ENCODE measurements at regions not wholly inside any gene's neighbourhood (a gene's known extent, or its start where the extent isn't known, plus 50 kb on each side); places are given as distances from the start of the nearest gene placed in this dataset.

DNA sequence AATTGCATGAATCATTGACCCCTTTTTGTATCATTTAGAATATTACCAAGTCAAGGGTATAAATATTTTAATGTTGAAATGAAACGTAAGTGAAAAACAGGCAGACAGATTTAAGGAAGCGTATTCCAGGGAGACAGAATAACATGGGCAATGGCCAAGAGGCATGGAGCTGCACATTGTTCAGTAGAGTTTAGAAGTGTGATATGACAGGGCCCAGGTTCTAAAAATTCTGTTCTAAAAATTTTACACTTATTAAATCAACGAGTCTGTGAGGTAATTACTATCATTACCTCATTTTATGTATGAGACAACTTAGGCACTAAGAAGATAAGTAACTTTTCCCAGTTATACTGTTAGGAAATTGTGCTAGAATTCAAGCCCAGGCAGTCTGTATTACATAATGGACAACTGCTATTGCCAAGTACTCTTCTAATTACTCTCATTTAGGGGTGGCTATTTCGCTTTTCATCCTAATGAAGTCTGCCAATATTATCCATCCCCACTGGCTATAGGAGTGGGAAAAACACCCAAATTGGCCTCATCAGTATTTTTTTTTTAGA lies 103.2 kb upstream of the NAV3 start:
- DNase-seq (ENCODE audit: low read depth): no peak
- no peak overlapping the region for H3K4me3 ChIP-seq (ENCODE audit: control insufficient read depth, low read depth, low read length)
- TF ChIP-seq, protein P1, sequence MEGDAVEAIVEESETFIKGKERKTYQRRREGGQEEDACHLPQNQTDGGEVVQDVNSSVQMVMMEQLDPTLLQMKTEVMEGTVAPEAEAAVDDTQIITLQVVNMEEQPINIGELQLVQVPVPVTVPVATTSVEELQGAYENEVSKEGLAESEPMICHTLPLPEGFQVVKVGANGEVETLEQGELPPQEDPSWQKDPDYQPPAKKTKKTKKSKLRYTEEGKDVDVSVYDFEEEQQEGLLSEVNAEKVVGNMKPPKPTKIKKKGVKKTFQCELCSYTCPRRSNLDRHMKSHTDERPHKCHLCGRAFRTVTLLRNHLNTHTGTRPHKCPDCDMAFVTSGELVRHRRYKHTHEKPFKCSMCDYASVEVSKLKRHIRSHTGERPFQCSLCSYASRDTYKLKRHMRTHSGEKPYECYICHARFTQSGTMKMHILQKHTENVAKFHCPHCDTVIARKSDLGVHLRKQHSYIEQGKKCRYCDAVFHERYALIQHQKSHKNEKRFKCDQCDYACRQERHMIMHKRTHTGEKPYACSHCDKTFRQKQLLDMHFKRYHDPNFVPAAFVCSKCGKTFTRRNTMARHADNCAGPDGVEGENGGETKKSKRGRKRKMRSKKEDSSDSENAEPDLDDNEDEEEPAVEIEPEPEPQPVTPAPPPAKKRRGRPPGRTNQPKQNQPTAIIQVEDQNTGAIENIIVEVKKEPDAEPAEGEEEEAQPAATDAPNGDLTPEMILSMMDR (conservative IDR thresholded peaks at IDR 0.05; ENCODE audit: control insufficient read depth, insufficient read depth, low read depth, low read length): no peak

DNA sequence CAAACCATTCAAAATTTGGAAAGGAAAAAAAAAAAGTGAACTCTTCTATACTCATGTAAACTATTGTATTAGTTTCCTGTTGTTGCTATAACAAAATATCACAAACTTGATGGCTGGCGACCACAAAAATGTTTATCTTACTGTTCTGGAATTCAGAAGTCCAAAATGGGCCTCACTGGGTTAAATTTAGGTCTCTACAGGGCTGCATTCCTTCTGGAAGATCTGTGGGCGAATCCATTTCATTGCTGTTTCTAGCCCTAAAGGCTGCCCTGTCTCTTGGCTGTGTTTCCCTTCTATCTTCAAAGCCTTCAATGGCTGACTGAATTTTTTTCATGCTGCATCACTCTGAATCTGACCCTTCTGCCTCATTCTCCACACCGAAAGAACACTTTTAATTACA lies 105.1 kb upstream of the NAV3 start:
- TF ChIP-seq, protein P1 (conservative IDR thresholded peaks at IDR 0.05; ENCODE audit: control insufficient read depth, insufficient read depth, low read depth, low read length): no peak
- DNase-seq (ENCODE audit: low read depth): peak; percentile 32
- H3K4me3 ChIP-seq (ENCODE audit: control insufficient read depth, low read depth, low read length): no peak overlapping the region

DNA sequence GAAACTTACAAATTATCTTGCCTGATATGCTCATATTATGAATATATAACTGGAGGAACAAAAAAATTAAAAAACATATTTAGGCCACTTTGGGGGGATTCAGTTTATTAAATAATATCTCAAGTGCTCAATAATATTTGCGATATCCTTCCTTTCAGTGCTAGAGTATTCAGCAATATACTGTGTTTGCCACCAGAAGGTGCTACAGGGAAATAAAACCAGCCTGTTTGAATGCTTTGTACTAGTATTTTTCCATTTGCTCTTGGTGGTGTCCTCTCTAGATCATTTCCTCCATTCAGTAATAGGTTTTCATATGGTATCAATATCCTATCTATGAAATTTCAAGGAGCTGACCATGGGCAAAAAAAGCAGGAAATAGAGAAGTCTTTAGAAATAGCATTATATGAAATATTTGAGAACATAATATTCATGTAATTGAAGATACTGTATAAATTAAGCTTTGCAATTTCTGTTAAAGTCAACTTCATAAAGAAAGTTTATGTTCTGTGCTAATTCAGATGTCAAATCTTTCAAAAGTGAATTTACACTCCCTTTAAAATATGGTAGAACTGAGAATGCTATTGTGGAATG lies 106.2 kb upstream of the NAV3 start:
- TF ChIP-seq, protein P1 (conservative IDR thresholded peaks at IDR 0.05; ENCODE audit: control insufficient read depth, insufficient read depth, low read depth, low read length): peak; percentile 89
- no peak overlapping the region for H3K4me3 ChIP-seq (ENCODE audit: control insufficient read depth, low read depth, low read length)
- peak; percentile 69 for DNase-seq (ENCODE audit: low read depth)

DNA sequence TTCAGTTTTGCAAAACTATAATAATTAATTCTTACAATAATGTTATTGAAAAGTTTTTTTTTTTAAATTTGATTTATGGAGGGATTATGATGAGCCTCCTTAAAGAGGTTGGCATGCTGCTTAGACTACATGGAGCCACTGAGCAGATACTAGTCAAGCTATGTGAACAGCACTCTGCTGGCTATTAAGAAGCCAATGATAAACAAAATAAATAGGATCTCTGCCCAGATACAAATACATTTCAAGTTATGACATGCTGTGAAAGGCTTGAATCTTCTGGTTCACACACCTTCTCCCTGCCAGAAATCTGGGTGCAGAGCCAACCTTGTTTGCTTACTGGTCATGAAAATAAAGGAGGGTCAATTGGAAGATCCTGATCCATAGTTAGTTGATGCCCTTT lies 107.4 kb upstream of the NAV3 start:
- DNase-seq (ENCODE audit: low read depth): no peak
- TF ChIP-seq, protein P1 (conservative IDR thresholded peaks at IDR 0.05; ENCODE audit: control insufficient read depth, insufficient read depth, low read depth, low read length): no peak
- H3K4me3 ChIP-seq (ENCODE audit: control insufficient read depth, low read depth, low read length): no peak overlapping the region

DNA sequence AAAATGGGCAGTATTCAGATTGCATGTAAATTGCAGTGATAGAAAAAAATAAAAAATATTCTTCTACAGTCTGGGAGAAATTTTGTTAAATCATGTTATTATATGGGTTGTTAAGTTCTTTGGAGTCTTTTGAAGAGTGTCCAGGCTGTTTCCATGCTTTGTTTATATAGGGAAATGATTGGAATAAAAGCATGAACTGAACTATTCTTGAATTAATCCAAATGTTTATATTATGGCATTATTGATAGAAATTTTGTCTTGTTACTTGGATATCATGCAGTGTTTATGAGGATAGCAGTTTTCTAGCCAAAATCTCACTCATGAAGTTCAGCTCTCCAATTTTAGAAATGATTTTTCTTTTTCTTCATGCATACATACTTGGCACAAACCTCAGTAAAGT lies 108.2 kb upstream of the NAV3 start:
- no peak for DNase-seq (ENCODE audit: low read depth)
- no peak overlapping the region for H3K4me3 ChIP-seq (ENCODE audit: control insufficient read depth, low read depth, low read length)
- TF ChIP-seq, protein P1 (conservative IDR thresholded peaks at IDR 0.05; ENCODE audit: control insufficient read depth, insufficient read depth, low read depth, low read length): no peak

DNA sequence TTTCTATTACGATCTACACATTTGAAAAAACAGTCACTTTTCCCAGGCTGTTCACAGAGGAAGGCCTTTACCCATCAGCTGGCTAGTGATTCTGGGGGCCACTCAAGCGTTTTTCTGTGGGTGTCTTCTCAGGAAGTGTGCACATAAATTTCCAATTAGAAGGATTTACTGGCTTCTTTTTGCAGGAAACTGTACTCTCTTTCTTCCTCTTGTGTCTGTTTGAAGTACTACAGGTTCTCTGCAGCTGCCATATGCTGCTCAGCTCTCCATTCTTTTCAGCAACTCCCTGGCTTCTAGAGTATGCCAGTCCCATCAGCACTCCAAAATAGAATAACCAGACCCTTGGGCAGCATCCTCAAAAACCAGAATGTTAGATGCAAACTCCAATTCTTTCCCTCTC lies 110.4 kb upstream of the NAV3 start:
- TF ChIP-seq, protein P1 (conservative IDR thresholded peaks at IDR 0.05; ENCODE audit: control insufficient read depth, insufficient read depth, low read depth, low read length): peak; percentile 57
- peak; percentile 33 for DNase-seq (ENCODE audit: low read depth)
- no peak overlapping the region for H3K4me3 ChIP-seq (ENCODE audit: control insufficient read depth, low read depth, low read length)
